ENCODE measurements at regions not wholly inside any gene's neighbourhood (a gene's known extent, or its start where the extent isn't known, plus 50 kb on each side); places are given as distances from the start of the nearest gene placed in this dataset.

- peaks cover 16% of the 10 kb centered on the region for H3K27me3 ChIP-seq (ENCODE audit: control insufficient read depth, insufficient read depth, low read length)
- no peaks in the 10 kb centered on the region for H3K36me3 ChIP-seq (ENCODE audit: control insufficient read depth, insufficient read depth, low read length)
- no peak for DNase-seq (ENCODE audit: low read depth)
- H3K4me3 ChIP-seq (ENCODE audit: low read depth, low read length): peak overlapping the region; percentile 33
- TF ChIP-seq, protein P1, sequence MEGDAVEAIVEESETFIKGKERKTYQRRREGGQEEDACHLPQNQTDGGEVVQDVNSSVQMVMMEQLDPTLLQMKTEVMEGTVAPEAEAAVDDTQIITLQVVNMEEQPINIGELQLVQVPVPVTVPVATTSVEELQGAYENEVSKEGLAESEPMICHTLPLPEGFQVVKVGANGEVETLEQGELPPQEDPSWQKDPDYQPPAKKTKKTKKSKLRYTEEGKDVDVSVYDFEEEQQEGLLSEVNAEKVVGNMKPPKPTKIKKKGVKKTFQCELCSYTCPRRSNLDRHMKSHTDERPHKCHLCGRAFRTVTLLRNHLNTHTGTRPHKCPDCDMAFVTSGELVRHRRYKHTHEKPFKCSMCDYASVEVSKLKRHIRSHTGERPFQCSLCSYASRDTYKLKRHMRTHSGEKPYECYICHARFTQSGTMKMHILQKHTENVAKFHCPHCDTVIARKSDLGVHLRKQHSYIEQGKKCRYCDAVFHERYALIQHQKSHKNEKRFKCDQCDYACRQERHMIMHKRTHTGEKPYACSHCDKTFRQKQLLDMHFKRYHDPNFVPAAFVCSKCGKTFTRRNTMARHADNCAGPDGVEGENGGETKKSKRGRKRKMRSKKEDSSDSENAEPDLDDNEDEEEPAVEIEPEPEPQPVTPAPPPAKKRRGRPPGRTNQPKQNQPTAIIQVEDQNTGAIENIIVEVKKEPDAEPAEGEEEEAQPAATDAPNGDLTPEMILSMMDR (IDR thresholded peaks at IDR 0.05; ENCODE audit: insufficient read depth, low read length, poor library complexity, severe bottlenecking): no peak
These were observed 53.7 kb upstream of the KDM7A start for GRCh38 chr7:140230516-140230860.

- no peak for DNase-seq (ENCODE audit: low read depth)
- Histone ChIP-seq H3K36me3 (ENCODE audit: control insufficient read depth, insufficient read depth, low read length) (no peaks in the 10 kb centered on the region), H3K4me3 (ENCODE audit: low read depth, low read length) (peak overlapping the region; percentile 33), H3K27me3 (ENCODE audit: control insufficient read depth, insufficient read depth, low read length) (peaks cover 16% of the 10 kb centered on the region)
- TF ChIP-seq, protein P1 (IDR thresholded peaks at IDR 0.05; ENCODE audit: insufficient read depth, low read length, poor library complexity, severe bottlenecking): no peak
These were observed 53.1 kb upstream of the KDM7A start for GRCh38 chr7:140229591-140230515.

- no peak for DNase-seq (ENCODE audit: low read depth)
- TF ChIP-seq, protein P1 (IDR thresholded peaks at IDR 0.05; ENCODE audit: insufficient read depth, low read length, poor library complexity, severe bottlenecking): no peak
- Histone ChIP-seq H3K36me3 (ENCODE audit: control insufficient read depth, insufficient read depth, low read length) (no peaks in the 10 kb centered on the region), H3K4me3 (ENCODE audit: low read depth, low read length) (no peak overlapping the region), H3K27me3 (ENCODE audit: control insufficient read depth, insufficient read depth, low read length) (peaks cover 16% of the 10 kb centered on the region)
These were observed 52.3 kb upstream of the KDM7A start for GRCh38 chr7:140229101-140229525.

Data from kidney epithelial cell (primary cell).